Left ventricle myocardium superior (tissue), 1 donor: ENCODE measurements at regions not wholly inside any gene's neighbourhood (a gene's known extent, or its start where the extent isn't known, plus 50 kb on each side); places are given as distances from the start of the nearest gene placed in this dataset. TPM values are rescaled to one million over a fixed set of nuclear protein-coding genes. Genes with fewer than 3 reads are reported as not detected.

ENCODE experiments used
- microRNA-seq: library from miRNA; unstranded; fragments of <30 nt; microRNA quantifications from one replicate; pipeline ENCODE4 v1.2.0, GENCODE V29; 2020; ENCODE audit warnings: borderline number of aligned reads
- donor health status: DM: no; HTN: yes; CAD: no; lungs with severe emphysema.

Small RNA genes in the stretch of these regions (microRNA-seq; reads per million reads assigned to microRNA genes)
- not detected for gene MIR3924
